CD8-positive, alpha-beta memory T cell (primary cell): ENCODE measurements at regions not wholly inside any gene's neighbourhood (a gene's known extent, or its start where the extent isn't known, plus 50 kb on each side); places are given as distances from the start of the nearest gene placed in this dataset.

Source experiments
- CTCF ChIA-PET: fragments of 350-600 bp; sonication (Branson Sonifier 250); formaldehyde crosslinking; loops from one replicate; lab custom pipeline; 2021; ENCODE audit warnings: antibody characterized with exemption; lab: Charles Lee
- POLR2A ChIA-PET: fragments of 350-600 bp; sonication (Branson Sonifier 250); formaldehyde crosslinking; loops from one replicate; lab custom pipeline; 2021; ENCODE audit warnings: antibody characterized with exemption; lab: Charles Lee
- DNase-seq, 5 donors: peaks; one replicate each; pipeline versions ENCODE4 v3.0.0 to v3.0.0-alpha.2; 2020 to 2022; ENCODE audit warnings: mixed read lengths in 1 of 5
- H3K27ac ChIP-seq: one replicate; pipeline ENCODE4 v1.7.0; 2013; ENCODE audit warnings: low read depth, mild to moderate bottlenecking, low read length, moderate library complexity
- H3K27me3 ChIP-seq: 2 replicates; pipeline ENCODE4 v1.7.0; 2013; ENCODE audit warnings: low read length, mild to moderate bottlenecking; ENCODE audit not compliant: insufficient read depth, poor library complexity, severe bottlenecking
- H3K36me3 ChIP-seq: 2 replicates; pipeline ENCODE4 v1.7.0; 2013; ENCODE audit warnings: mild to moderate bottlenecking, low read length, moderate library complexity; ENCODE audit not compliant: insufficient read depth
- H3K4me1 ChIP-seq: 2 replicates; pipeline ENCODE4 v1.7.0; 2013; ENCODE audit warnings: mild to moderate bottlenecking, low read length, moderate library complexity; ENCODE audit not compliant: insufficient read depth
- H3K4me3 ChIP-seq: 2 replicates; pipeline ENCODE4 v1.7.0; 2013; ENCODE audit warnings: mild to moderate bottlenecking, low read length
- H3K9me3 ChIP-seq: 2 replicates; pipeline ENCODE4 v1.7.0; 2013; ENCODE audit warnings: mild to moderate bottlenecking, low read length
- H3K27ac Mint-ChIP-seq, 8 donors: one replicate each; pipeline ENCODE4 v1.8.0; 2020 to 2021; ENCODE audit warnings: mixed read lengths in 8 of 8, mild to moderate bottlenecking in 6 of 8, inconsistent platforms in 3 of 8, moderate library complexity in 3 of 8
- H3K27me3 Mint-ChIP-seq, 2 donors: one replicate each; pipeline ENCODE4 v1.8.0; 2020 to 2021; ENCODE audit warnings: mixed read lengths in 2 of 2, mild to moderate bottlenecking in 1 of 2, moderate library complexity in 1 of 2
- H3K36me3 Mint-ChIP-seq, 3 donors: one replicate each; pipeline ENCODE4 v1.8.0; 2020 to 2021; ENCODE audit warnings: mixed read lengths in 3 of 3, inconsistent platforms in 1 of 3, mild to moderate bottlenecking in 1 of 3
- H3K4me1 Mint-ChIP-seq, 3 donors: one replicate each; pipeline ENCODE4 v1.8.0; 2020 to 2021; ENCODE audit warnings: mixed read lengths in 3 of 3, inconsistent platforms in 1 of 3, mild to moderate bottlenecking in 1 of 3
- H3K4me3 Mint-ChIP-seq, 7 donors: one replicate each; pipeline ENCODE4 v1.8.0; 2020 to 2021; ENCODE audit warnings: mixed read lengths in 7 of 7, mild to moderate bottlenecking in 6 of 7, moderate library complexity in 4 of 7, inconsistent platforms in 2 of 7
- H3K9me3 Mint-ChIP-seq, 5 donors: one replicate each; pipeline ENCODE4 v1.8.0; 2020 to 2022; ENCODE audit warnings: mixed read lengths in 5 of 5, mild to moderate bottlenecking in 3 of 5, moderate library complexity in 2 of 5, inconsistent platforms in 1 of 5

DNA sequence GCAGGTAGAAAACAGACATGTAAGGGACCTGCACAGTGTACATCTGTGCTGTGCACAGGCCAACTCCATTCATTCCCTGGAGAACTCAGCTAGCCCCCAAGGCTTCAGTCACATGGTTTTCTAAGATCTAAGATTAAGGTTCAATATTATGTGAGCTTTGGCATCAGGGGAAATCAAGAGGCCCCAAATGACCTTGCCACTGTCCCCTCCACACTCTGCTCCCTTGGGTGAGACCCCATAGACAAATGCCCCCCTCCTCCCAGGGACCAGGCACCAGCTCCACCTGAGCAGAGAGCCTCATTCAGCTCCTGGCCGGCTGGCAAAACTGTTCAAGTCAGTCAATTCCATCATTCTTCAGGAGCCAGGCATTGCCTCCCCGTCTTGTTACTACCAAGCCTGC, 93.6 kb upstream of the TMEM18 start:
- Mint-ChIP-seq H3K9me3 (no peaks in the 10 kb centered on the region), H3K27ac (no peak overlapping the region), H3K4me1 (peaks cover 16 to 43% (median 22%) of the 10 kb centered on the region in 3 donors), H3K4me3 (no peak overlapping the region), H3K27me3 (peaks cover 2 to 7% of the 10 kb centered on the region in 2 donors), H3K36me3 (no peaks in the 10 kb centered on the region)
- H3K4me3 ChIP-seq = no peak overlapping the region
- DNase-seq = no peak
- H3K27me3 ChIP-seq = no peaks in the 10 kb centered on the region
- ChIA-PET CTCF (no interaction called here), POLR2A (no interaction called here)
- no peaks in the 10 kb centered on the region for H3K9me3 ChIP-seq
- H3K36me3 ChIP-seq = no peaks in the 10 kb centered on the region
- no peak overlapping the region for H3K27ac ChIP-seq
- H3K4me1 ChIP-seq = peaks cover 7% of the 10 kb centered on the region

DNA sequence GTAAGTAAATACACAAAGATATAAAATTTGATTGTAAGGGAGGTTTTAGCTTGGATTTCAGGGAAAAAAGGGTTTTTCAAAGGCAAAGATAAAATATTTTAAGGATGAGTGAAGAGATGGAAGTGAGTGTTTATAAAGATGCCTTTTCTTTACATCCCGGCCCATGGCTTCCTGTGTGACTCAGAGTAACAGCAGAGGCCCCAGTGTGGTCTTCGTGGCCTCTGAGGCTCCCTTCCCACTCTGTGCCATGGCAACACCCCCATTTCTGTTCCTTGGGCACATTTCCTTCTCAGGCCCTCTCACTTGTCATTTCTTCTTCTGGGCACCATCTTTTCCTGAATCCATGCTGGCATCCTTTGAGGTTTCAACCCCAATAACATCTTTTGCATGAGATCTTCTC, 92.6 kb upstream of the TMEM18 start:
- H3K27ac Mint-ChIP-seq = peak overlapping the region in 4 of 8 donors; percentile 15 to 91 (median 74)
- H3K27ac ChIP-seq = no peak overlapping the region
- peaks cover 7% of the 10 kb centered on the region for H3K4me1 ChIP-seq
- H3K9me3 ChIP-seq = no peaks in the 10 kb centered on the region
- peaks cover 2 to 7% of the 10 kb centered on the region in 2 donors for H3K27me3 Mint-ChIP-seq
- no peak for DNase-seq
- H3K4me1 Mint-ChIP-seq = peaks cover 16 to 43% (median 22%) of the 10 kb centered on the region in 3 donors
- H3K27me3 ChIP-seq = no peaks in the 10 kb centered on the region
- no peaks in the 10 kb centered on the region for H3K36me3 ChIP-seq
- no peaks in the 10 kb centered on the region for H3K9me3 Mint-ChIP-seq
- H3K4me3 Mint-ChIP-seq = peak overlapping the region in 1 of 7 donors; percentile 34
- POLR2A ChIA-PET = no interaction called here
- H3K4me3 ChIP-seq = no peak overlapping the region
- CTCF ChIA-PET = no interaction called here
- no peaks in the 10 kb centered on the region for H3K36me3 Mint-ChIP-seq

DNA sequence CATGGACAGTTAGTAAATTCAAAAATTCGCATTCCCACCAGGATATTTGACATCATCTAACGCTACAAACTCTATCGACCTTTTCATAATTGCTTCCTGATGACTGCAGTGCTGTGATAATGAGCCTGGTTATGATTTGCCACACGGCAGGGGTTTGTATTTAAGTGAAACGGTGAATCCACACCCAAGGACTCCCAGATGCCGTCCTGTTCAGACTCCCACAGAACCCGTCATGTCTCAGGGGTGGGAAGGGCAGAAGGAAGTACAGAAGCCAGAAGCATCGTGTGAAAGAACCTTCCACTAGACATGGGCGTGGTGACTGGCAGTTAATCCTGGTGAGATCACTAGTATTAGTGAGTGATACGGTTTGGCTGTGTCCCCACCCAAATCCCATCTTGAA, 91.2 kb upstream of the TMEM18 start:
- no peaks in the 10 kb centered on the region for H3K9me3 Mint-ChIP-seq
- H3K27me3 ChIP-seq = no peaks in the 10 kb centered on the region
- peaks cover 16 to 43% (median 22%) of the 10 kb centered on the region in 3 donors for H3K4me1 Mint-ChIP-seq
- H3K27me3 Mint-ChIP-seq = peaks cover 2 to 3% of the 10 kb centered on the region in 2 donors
- DNase-seq = no peak
- H3K27ac Mint-ChIP-seq = no peak overlapping the region
- no peaks in the 10 kb centered on the region for H3K9me3 ChIP-seq
- no peak overlapping the region for H3K27ac ChIP-seq
- no peaks in the 10 kb centered on the region for H3K36me3 ChIP-seq
- no peak overlapping the region for H3K4me3 Mint-ChIP-seq
- CTCF ChIA-PET = no interaction called here
- H3K4me1 ChIP-seq = peaks cover 7% of the 10 kb centered on the region
- H3K36me3 Mint-ChIP-seq = no peaks in the 10 kb centered on the region
- POLR2A ChIA-PET = no interaction called here
- no peak overlapping the region for H3K4me3 ChIP-seq

DNA sequence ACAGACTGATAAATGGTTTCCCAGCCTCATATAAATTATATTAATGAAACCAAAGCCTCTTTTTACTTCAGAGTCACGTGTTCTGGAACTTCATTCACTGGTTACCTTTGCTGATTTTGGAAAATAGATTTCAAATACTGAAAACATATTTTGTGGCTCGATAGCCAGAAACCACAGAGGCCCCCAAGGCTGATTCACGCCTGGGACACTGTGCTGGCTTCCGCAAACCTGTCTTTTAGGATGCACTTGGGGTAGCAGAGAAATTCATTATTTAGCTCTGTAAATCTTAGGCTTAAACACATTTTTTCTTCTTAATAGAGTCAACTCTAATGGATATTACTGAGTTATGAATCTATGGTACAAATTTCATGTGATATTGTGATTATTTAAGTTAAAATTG, 90.7 kb upstream of the TMEM18 start:
- POLR2A ChIA-PET = no interaction called here
- Mint-ChIP-seq H3K4me3 (no peak overlapping the region), H3K36me3 (no peaks in the 10 kb centered on the region), H3K27ac (no peak overlapping the region), H3K9me3 (no peaks in the 10 kb centered on the region), H3K27me3 (peaks cover 4 to 7% of the 10 kb centered on the region in 2 donors), H3K4me1 (peaks cover 16 to 43% (median 22%) of the 10 kb centered on the region in 3 donors)
- no peak for DNase-seq
- H3K27me3 ChIP-seq = no peaks in the 10 kb centered on the region
- H3K36me3 ChIP-seq = no peaks in the 10 kb centered on the region
- H3K4me1 ChIP-seq = peaks cover 7% of the 10 kb centered on the region
- CTCF ChIA-PET = no interaction called here
- no peaks in the 10 kb centered on the region for H3K9me3 ChIP-seq
- no peak overlapping the region for H3K27ac ChIP-seq
- no peak overlapping the region for H3K4me3 ChIP-seq

DNA sequence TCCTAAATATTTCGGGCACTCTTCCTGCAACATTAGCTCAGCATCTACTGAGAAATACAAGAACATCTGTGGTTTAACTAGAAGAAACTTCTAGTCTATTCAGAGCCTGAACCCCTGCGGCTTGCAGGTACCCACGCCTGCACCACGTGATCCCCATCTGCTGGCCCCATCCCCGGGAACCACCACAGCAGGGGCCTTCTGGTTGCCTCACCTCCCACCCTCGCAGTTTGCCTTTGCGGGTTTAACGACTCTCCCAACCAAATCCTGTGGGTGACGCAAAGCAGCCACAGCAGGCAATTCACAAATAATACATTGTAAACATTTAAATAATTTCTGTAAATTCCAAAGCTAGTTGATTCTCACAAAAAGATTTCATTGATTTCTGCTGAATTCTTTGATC, 90.2 kb upstream of the TMEM18 start:
- no peak overlapping the region for H3K4me3 ChIP-seq
- H3K4me1 Mint-ChIP-seq = peaks cover 16 to 46% (median 22%) of the 10 kb centered on the region in 3 donors
- DNase-seq = peak in 3 of 5 donors; percentile 6 to 36 (median 17)

DNA sequence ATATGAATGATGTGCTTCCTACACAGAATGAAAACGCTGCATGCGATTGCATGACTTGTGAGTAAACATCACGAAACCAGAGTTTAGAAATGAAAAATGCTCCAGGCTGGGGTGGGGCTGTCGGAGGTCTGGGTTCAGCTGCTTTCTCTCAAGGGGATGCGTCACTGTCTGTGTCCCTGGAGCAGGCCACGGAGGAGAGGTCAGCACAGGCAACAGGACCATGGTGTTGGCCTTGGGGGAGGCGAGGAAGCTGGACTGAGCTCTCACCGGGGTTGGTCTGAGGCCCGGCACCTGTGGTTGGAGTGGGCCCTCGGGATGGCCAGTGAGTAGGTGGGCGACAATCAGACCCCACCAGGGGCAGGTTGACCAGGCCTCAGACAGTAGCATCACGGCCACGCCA, 89.0 kb upstream of the TMEM18 start:
- no peak overlapping the region for H3K27ac Mint-ChIP-seq
- Histone ChIP-seq H3K9me3 (no peaks in the 10 kb centered on the region), H3K4me3 (no peak overlapping the region), H3K36me3 (no peaks in the 10 kb centered on the region), H3K27ac (no peak overlapping the region), H3K27me3 (no peaks in the 10 kb centered on the region), H3K4me1 (peaks cover 7% of the 10 kb centered on the region)
- no peak overlapping the region for H3K4me3 Mint-ChIP-seq
- H3K9me3 Mint-ChIP-seq = no peaks in the 10 kb centered on the region
- no peak for DNase-seq
- H3K4me1 Mint-ChIP-seq = peaks cover 16 to 46% (median 22%) of the 10 kb centered on the region in 3 donors
- H3K36me3 Mint-ChIP-seq = no peaks in the 10 kb centered on the region
- H3K27me3 Mint-ChIP-seq = peaks cover 3 to 7% of the 10 kb centered on the region in 2 donors
- POLR2A ChIA-PET = no interaction called here
- CTCF ChIA-PET = no interaction called here

More for the DNA sequence above, 90.2 kb upstream of the TMEM18 start:
- Mint-ChIP-seq H3K27me3 (peaks cover 4 to 7% of the 10 kb centered on the region in 2 donors), H3K36me3 (no peaks in the 10 kb centered on the region), H3K4me3 (peak overlapping the region in 4 of 7 donors; percentile 17 to 41 (median 22)), H3K9me3 (no peaks in the 10 kb centered on the region), H3K27ac (peak overlapping the region in 3 of 8 donors; percentile 32 to 88 (median 47))
- Histone ChIP-seq H3K36me3 (no peaks in the 10 kb centered on the region), H3K4me1 (peaks cover 7% of the 10 kb centered on the region), H3K27ac (no peak overlapping the region), H3K27me3 (no peaks in the 10 kb centered on the region), H3K9me3 (no peaks in the 10 kb centered on the region)
- CTCF ChIA-PET = no interaction called here
- POLR2A ChIA-PET = no interaction called here

DNA sequence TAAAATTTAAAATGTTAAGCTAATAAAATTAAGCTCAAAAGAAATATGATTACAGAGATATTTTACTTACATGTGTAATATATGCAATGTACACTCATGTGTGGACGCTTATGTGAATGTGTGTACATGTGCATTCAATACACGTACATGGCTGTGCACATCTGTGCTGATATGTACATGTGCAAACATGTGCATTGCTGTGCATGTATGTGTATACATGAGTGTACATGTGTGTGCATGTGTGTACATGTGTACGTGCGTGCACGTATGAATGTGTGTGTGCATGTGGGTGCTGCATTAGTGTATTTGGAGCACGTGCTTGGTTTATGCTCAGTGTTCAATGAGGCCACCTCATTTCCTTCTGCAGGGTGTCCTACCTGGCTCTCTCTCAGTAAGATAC, 88.2 kb upstream of the TMEM18 start:
- H3K36me3 Mint-ChIP-seq = no peaks in the 10 kb centered on the region
- POLR2A ChIA-PET = no interaction called here
- H3K27ac Mint-ChIP-seq = no peak overlapping the region
- Histone ChIP-seq H3K4me1 (peaks cover 7% of the 10 kb centered on the region), H3K27me3 (no peaks in the 10 kb centered on the region), H3K9me3 (no peaks in the 10 kb centered on the region), H3K27ac (no peak overlapping the region), H3K4me3 (no peak overlapping the region), H3K36me3 (no peaks in the 10 kb centered on the region)
- H3K9me3 Mint-ChIP-seq = no peaks in the 10 kb centered on the region
- DNase-seq = no peak
- peaks cover 3 to 8% of the 10 kb centered on the region in 2 donors for H3K27me3 Mint-ChIP-seq
- peaks cover 16 to 43% (median 22%) of the 10 kb centered on the region in 3 donors for H3K4me1 Mint-ChIP-seq
- CTCF ChIA-PET = no interaction called here
- no peak overlapping the region for H3K4me3 Mint-ChIP-seq

DNA sequence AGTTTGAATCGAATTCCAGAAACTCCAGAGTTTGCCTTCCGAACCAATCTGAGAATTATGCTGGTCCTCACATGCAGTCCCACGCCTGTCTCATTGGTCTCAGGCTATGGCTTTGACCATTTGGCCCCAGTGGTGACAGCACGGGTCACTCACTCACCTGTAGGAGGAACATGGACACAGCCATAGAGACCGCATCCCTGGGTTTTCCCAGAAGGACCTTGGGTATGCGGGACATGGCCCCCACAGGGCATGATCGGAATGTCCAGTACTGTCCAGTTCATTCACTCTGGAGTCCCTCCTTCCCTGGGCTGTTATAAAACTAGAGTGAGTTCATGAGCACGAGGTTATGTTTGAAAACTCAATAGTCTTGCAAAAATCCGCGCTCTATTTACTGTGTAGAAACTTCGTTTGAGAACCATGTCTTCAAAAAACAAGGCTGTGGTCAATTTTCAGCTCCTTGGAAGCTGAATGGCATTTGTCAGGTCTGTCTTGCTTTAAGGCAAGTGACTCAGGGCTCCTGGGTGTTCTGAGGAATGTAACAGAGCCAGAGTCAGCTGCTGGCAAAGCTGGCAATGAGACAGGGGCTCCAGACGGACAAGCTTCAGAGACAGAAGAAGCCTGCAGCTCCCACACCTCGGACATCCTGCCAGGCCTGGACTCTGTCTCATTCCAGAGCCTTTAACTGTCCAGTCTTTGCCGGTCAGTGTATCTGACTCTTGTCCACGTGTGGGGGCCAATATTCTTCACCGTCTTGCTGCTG, 86.7 kb upstream of the TMEM18 start:
- Mint-ChIP-seq H3K27ac (no peak overlapping the region), H3K27me3 (peaks cover 3 to 8% of the 10 kb centered on the region in 2 donors), H3K9me3 (no peaks in the 10 kb centered on the region), H3K36me3 (no peaks in the 10 kb centered on the region), H3K4me3 (no peak overlapping the region), H3K4me1 (peaks cover 11 to 29% (median 12%) of the 10 kb centered on the region in 3 donors)
- H3K4me1 ChIP-seq = peaks cover 7% of the 10 kb centered on the region
- no peak for DNase-seq
- H3K4me3 ChIP-seq = no peak overlapping the region
- CTCF ChIA-PET = no interaction called here
- no peak overlapping the region for H3K27ac ChIP-seq
- H3K36me3 ChIP-seq = no peaks in the 10 kb centered on the region
- POLR2A ChIA-PET = no interaction called here
- no peaks in the 10 kb centered on the region for H3K9me3 ChIP-seq
- no peaks in the 10 kb centered on the region for H3K27me3 ChIP-seq
